Liver (tissue), 8 donors: ENCODE measurements at regions not wholly inside any gene's neighbourhood (a gene's known extent, or its start where the extent isn't known, plus 50 kb on each side); places are given as distances from the start of the nearest gene placed in this dataset.

Experiments used
- DNase-seq: peaks from one replicate; pipeline ENCODE4 v3.0.0-alpha.2; 2017; ENCODE audit warnings: low spot score
- H3K27ac ChIP-seq, 2 donors: one replicate each; pipeline ENCODE4 v1.7.0; 2013; ENCODE audit warnings: inconsistent platforms in 2 of 2, low read length in 2 of 2, control low read depth in 1 of 2, low read depth in 1 of 2, mild to moderate bottlenecking in 1 of 2
- H3K27me3 ChIP-seq, 4 donors: one replicate each; pipeline versions ENCODE4 v1.6.1 to v1.7.0; 2013; ENCODE audit warnings: low read length in 3 of 4, inconsistent platforms in 1 of 4, mild to moderate bottlenecking in 1 of 4, moderate library complexity in 1 of 4; ENCODE audit not compliant: control insufficient read depth in 4 of 4, insufficient read depth in 4 of 4
- H3K36me3 ChIP-seq, 4 donors: one replicate each; pipeline versions ENCODE4 v1.6.1 to v1.7.0; 2013; ENCODE audit warnings: low read length in 3 of 4, mild to moderate bottlenecking in 3 of 4, low read depth in 1 of 4, moderate library complexity in 1 of 4; ENCODE audit not compliant: control insufficient read depth in 4 of 4, insufficient read depth in 3 of 4
- H3K4me1 ChIP-seq, 4 donors: one replicate each; pipeline versions ENCODE4 v1.6.1 to v1.7.0; 2013; ENCODE audit warnings: low read length in 3 of 4, mild to moderate bottlenecking in 3 of 4, moderate library complexity in 1 of 4; ENCODE audit not compliant: control insufficient read depth in 4 of 4, insufficient read depth in 4 of 4
- H3K4me3 ChIP-seq, 3 donors: one replicate each; pipeline versions ENCODE4 v1.6.1 to v1.7.0; 2013; ENCODE audit warnings: low read length in 3 of 3, control low read depth in 1 of 3, low read depth in 1 of 3, mild to moderate bottlenecking in 1 of 3
- H3K9ac ChIP-seq, 2 donors: one replicate each; pipeline ENCODE4 v1.7.0; 2013; ENCODE audit warnings: low read length in 2 of 2, mild to moderate bottlenecking in 2 of 2, moderate library complexity in 2 of 2, control low read depth in 1 of 2, low read depth in 1 of 2
- H3K9me3 ChIP-seq, 4 donors: one replicate each; pipeline versions ENCODE4 v1.6.1 to v1.7.0; 2013; ENCODE audit warnings: low read length in 3 of 4; ENCODE audit not compliant: control insufficient read depth in 4 of 4
- ATF3 ChIP-seq: IDR thresholded peaks from 2 replicates; pipeline ENCODE4 v1.6.1; 2016; ENCODE audit warnings: antibody characterized with exemption
- CTCF ChIP-seq: fragments of 150-350 bp; IDR thresholded peaks from 2 replicates; pipeline ENCODE4 v1.5.1; 2017; ENCODE audit warnings: improper control_type of control experiment, low read depth, low read length; ENCODE audit not compliant: missing input control
- EGR1 ChIP-seq, 2 donors: IDR thresholded peaks; 2 replicates each; pipeline ENCODE4 v1.6.1; 2016 to 2018; ENCODE audit warnings: antibody characterized with exemption in 2 of 2, low read depth in 2 of 2
- FOXA1 ChIP-seq: IDR thresholded peaks from 2 replicates; pipeline ENCODE4 v1.6.1; 2016; ENCODE audit warnings: antibody characterized with exemption
- FOXA2 ChIP-seq: IDR thresholded peaks from 2 replicates; pipeline ENCODE4 v1.6.1; 2016; ENCODE audit warnings: antibody characterized with exemption
- GABPA ChIP-seq, 2 donors: IDR thresholded peaks in 1 of 2; conservative IDR thresholded peaks in 1 of 2; 2 replicates each; pipeline ENCODE4 v1.6.1; 2016; ENCODE audit warnings: antibody characterized with exemption in 2 of 2, mild to moderate bottlenecking in 1 of 2, moderate library complexity in 1 of 2
- HNF4A ChIP-seq, 2 donors: conservative IDR thresholded peaks; 2 replicates each; pipeline ENCODE4 v1.6.1; 2016; ENCODE audit warnings: antibody characterized with exemption in 2 of 2, mild to moderate bottlenecking in 2 of 2
- HNF4G ChIP-seq: IDR thresholded peaks from 2 replicates; pipeline ENCODE4 v1.6.1; 2016; ENCODE audit warnings: antibody characterized with exemption
- MAX ChIP-seq: IDR thresholded peaks from 2 replicates; pipeline ENCODE4 v1.6.1; 2016; ENCODE audit warnings: antibody characterized with exemption
- RAD21 ChIP-seq, 2 donors: IDR thresholded peaks; 2 replicates each; pipeline ENCODE4 v1.6.1; 2016; ENCODE audit warnings: antibody characterized with exemption in 2 of 2, mild to moderate bottlenecking in 2 of 2
- REST ChIP-seq: IDR thresholded peaks from 2 replicates; pipeline ENCODE4 v1.6.1; 2016; ENCODE audit warnings: antibody characterized with exemption, mild to moderate bottlenecking
- RXRA ChIP-seq, 2 donors: IDR thresholded peaks; 2 replicates each; pipeline ENCODE4 v1.6.1; 2017 to 2018; ENCODE audit warnings: antibody characterized with exemption in 2 of 2, mild to moderate bottlenecking in 1 of 2
- ZBTB33 ChIP-seq: IDR thresholded peaks from 2 replicates; pipeline ENCODE4 v1.6.1; 2016; ENCODE audit warnings: antibody characterized with exemption
- WGBS: extraction: QIAGEN DNeasy Blood & Tissue Kit; methylation state at CpG from one replicate; pipeline ENCODE4 v1.1.7; 2013; 5-methylcytosine and 5-hydroxymethylcytosine counted together
- donor health status: healthy.
- donor health status: healthy.
- donor health status: healthy.
- donor health status: healthy.
- donor health status: healthy.

- WGBS = 82% methylated on average over 15 of the region's 15 CpGs
- H3K27ac ChIP-seq = no peak overlapping the region
- no peaks in the 10 kb centered on the region for H3K27me3 ChIP-seq
- no peaks in the 10 kb centered on the region for H3K36me3 ChIP-seq
- no peak for DNase-seq
- no peak overlapping the region for H3K4me3 ChIP-seq
- H3K4me1 ChIP-seq = no peaks in the 10 kb centered on the region
- TF ChIP-seq FOXA2 = no peak
- TF ChIP-seq MAX = no peak
- no peak for TF ChIP-seq GABPA (IDR thresholded peaks at IDR 0.05 in 1 of 2, conservative IDR thresholded peaks at IDR 0.05 in 1 of 2)
- TF ChIP-seq ATF3 = no peak
- H3K9me3 ChIP-seq = peaks cover 0 to 2% (median under 1%) of the 10 kb centered on the region in 4 donors
- no peak overlapping the region for H3K9ac ChIP-seq
Observed at GRCh38 chr9:135422341-135422944, 57.1 kb upstream of the PPP1R26 start.

- no peak for DNase-seq
- Histone ChIP-seq H3K9me3 (peaks cover 0 to 2% (median under 1%) of the 10 kb centered on the region in 4 donors), H3K4me1 (no peaks in the 10 kb centered on the region), H3K9ac (no peak overlapping the region), H3K4me3 (no peak overlapping the region), H3K27me3 (no peaks in the 10 kb centered on the region), H3K27ac (no peak overlapping the region), H3K36me3 (no peaks in the 10 kb centered on the region)
- WGBS = 93% methylated on average over 9 of the region's 9 CpGs
- no peak for TF ChIP-seq MAX
- no peak for TF ChIP-seq CTCF
- TF ChIP-seq ZBTB33 = no peak
- no peak for TF ChIP-seq HNF4A (conservative IDR thresholded peaks at IDR 0.05)
- TF ChIP-seq FOXA2 = no peak
- no peak for TF ChIP-seq HNF4G
- no peak for TF ChIP-seq REST
- no peak for TF ChIP-seq RAD21 (IDR thresholded peaks at IDR 0.05)
- TF ChIP-seq RXRA (IDR thresholded peaks at IDR 0.05) = no peak
- no peak for TF ChIP-seq FOXA1
- TF ChIP-seq ATF3 = no peak
- TF ChIP-seq EGR1 (IDR thresholded peaks at IDR 0.05; ENCODE audit: low read depth in 2 of 2) = no peak
Observed at GRCh38 chr9:135423725-135424124, 55.9 kb upstream of the PPP1R26 start.
